RWPE1 (cell line): ENCODE measurements at regions not wholly inside any gene's neighbourhood (a gene's known extent, or its start where the extent isn't known, plus 50 kb on each side); places are given as distances from the start of the nearest gene placed in this dataset.
A peak's percentile ranks its signal among the peaks of the same experiment; 100 is the strongest.

ENCODE experiments used
- CTCF ChIA-PET: fragments of 350-600 bp; sonication (Branson Sonifier 250); formaldehyde crosslinking; extraction: SDS; loops from one replicate; lab custom pipeline; 2021; lab: Yijun Ruan, JAX
- POLR2A ChIA-PET: fragments of 400-600 bp; formaldehyde crosslinking; extraction: SDS; loops from one replicate; lab custom pipeline; 2020; ENCODE audit warnings: antibody characterized with exemption; ENCODE audit not compliant: low non-redundant PET; lab: Yijun Ruan, JAX
- DNase-seq: peaks from one replicate; pipeline ENCODE4 v3.0.0; 2012; ENCODE audit warnings: low spot score
- H3K27ac ChIP-seq: fragments of 450-650 bp; 2 replicates; pipeline ENCODE4 v1.5.1; 2017
- CTCF ChIP-seq: fragments of 450-650 bp; conservative IDR thresholded peaks from 2 replicates; pipeline ENCODE4 v1.5.1; 2017; ENCODE audit warnings: low read depth, mild to moderate bottlenecking

GRCh38 chr10:128873411-128874054 is 593.5 kb upstream of the MGMT start:
- no peak overlapping the region for H3K27ac ChIP-seq
- ChIA-PET CTCF (interaction anchor here (0.6 kb wide), 1 partner anchor 29 kb away, joined by 3 read pairs; no protein-coding TSS in a partner anchor), POLR2A (no interaction called here)
- no peak for TF ChIP-seq CTCF
- DNase-seq, result no peak

- ChIA-PET POLR2A (no interaction called here), CTCF (no interaction called here)
- TF ChIP-seq CTCF, result no peak
- no peak for DNase-seq
- H3K27ac ChIP-seq, result no peak overlapping the region
Observed at GRCh38 chr10:128874331-128874730, 592.7 kb upstream of the MGMT start.

GRCh38 chr10:128875030-128875744 is 591.9 kb upstream of the MGMT start:
- H3K27ac ChIP-seq, result no peak overlapping the region
- TF ChIP-seq CTCF, result no peak
- peak; percentile 7 for DNase-seq
- ChIA-PET POLR2A (no interaction called here), CTCF (no interaction called here)

GRCh38 chr10:128875956-128876736 is 590.9 kb upstream of the MGMT start:
- ChIA-PET POLR2A (no interaction called here), CTCF (no interaction called here)
- no peak overlapping the region for H3K27ac ChIP-seq
- TF ChIP-seq CTCF, result no peak
- no peak for DNase-seq

- no peak overlapping the region for H3K27ac ChIP-seq
- POLR2A ChIA-PET, result no interaction called here
- DNase-seq, result no peak
- CTCF ChIA-PET, result interaction anchor here (0.6 kb wide), 1 partner anchor 20 kb away, joined by 3 read pairs; no protein-coding TSS in a partner anchor
- TF ChIP-seq CTCF, result no peak
Observed at GRCh38 chr10:128877141-128877540, 589.9 kb upstream of the MGMT start.

DNA sequence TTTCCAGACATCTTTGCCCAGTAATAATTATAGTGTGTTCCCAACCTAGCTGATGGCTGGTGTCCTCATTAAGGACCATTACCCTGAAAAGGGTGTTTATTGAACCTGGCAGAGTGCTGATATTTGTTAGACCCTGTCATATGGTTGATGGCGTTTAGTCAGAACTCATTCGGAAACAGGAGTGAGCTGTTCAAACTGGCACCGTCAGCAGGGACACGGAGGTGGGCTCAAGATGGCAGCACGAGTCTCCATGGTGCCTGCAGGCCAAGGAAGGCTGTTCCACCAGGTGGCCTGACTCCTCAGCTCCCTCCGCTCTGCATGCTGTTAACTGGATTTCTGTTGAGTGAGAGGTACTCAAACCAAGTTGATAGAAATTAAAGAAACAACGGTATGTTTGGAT is 589.1 kb upstream of the MGMT start:
- ChIA-PET POLR2A (no interaction called here), CTCF (interaction anchor here (0.5 to 0.6 kb wide), 2 partner anchors 406 to 666 kb away, joined by 3 to 5 read pairs; no protein-coding TSS in a partner anchor)
- no peak for DNase-seq
- TF ChIP-seq CTCF, result no peak
- no peak overlapping the region for H3K27ac ChIP-seq
